SK-N-SH (cell line): ENCODE measurements at regions not wholly inside any gene's neighbourhood (a gene's known extent, or its start where the extent isn't known, plus 50 kb on each side); places are given as distances from the start of the nearest gene placed in this dataset.

Experiments used
- CTCF ChIA-PET: fragments of 300-600, 350-600 bp; formaldehyde crosslinking; extraction: SDS; loops from one replicate; lab custom pipeline; 2021; lab: Yijun Ruan, JAX
- POLR2A ChIA-PET: fragments of 350-600 bp; sonication (Branson Sonifier 250); formaldehyde crosslinking; extraction: SDS; loops from one replicate; lab custom pipeline; 2020; ENCODE audit warnings: antibody characterized with exemption, inconsistent platforms; lab: Yijun Ruan, JAX
- DNase-seq: peaks from one replicate; pipeline ENCODE4 v3.0.0; 2012
- H2AFZ ChIP-seq: fragments of 200-600 bp; sonication (generic); 2 replicates; pipeline ENCODE4 v1.8.1; 2016; ENCODE audit warnings: antibody characterized with exemption, mild to moderate bottlenecking, low read depth
- H3F3A ChIP-seq: fragments of 200-600 bp; sonication (generic); replicated peaks from 2 replicates; pipeline ENCODE3; 2016; ENCODE audit warnings: antibody characterized with exemption, mild to moderate bottlenecking; ENCODE audit not compliant: insufficient read depth
- H3K27ac ChIP-seq, 2 experiments: fragments of 200-500 bp in 1 of 2; fragments of 200-600 bp in 1 of 2; sonication (Bioruptor generic) in 1 of 2; sonication (generic), shearing (Covaris generic) in 1 of 2; 2 replicates each; pipeline versions ENCODE4 v1.5.1 to v1.6.1; 2014 to 2016; ENCODE audit warnings: low read depth in 2 of 2, inconsistent platforms in 1 of 2, low read length in 1 of 2, mild to moderate bottlenecking in 1 of 2, mixed read lengths in 1 of 2
- H3K27me3 ChIP-seq: fragments of 200-600 bp; sonication (generic), shearing (Covaris generic); 2 replicates; pipeline ENCODE4 v1.6.1; 2016; ENCODE audit warnings: mixed run types; ENCODE audit not compliant: insufficient read depth
- H3K36me3 ChIP-seq, 2 experiments: fragments of 200-500 bp in 1 of 2; fragments of 200-600 bp in 1 of 2; sonication (Bioruptor generic) in 1 of 2; sonication (generic) in 1 of 2; replicated peaks in 1 of 2; 2 replicates each; pipeline versions ENCODE3 to v1.5.1; 2014 to 2016; ENCODE audit warnings: low read length in 1 of 2, mild to moderate bottlenecking in 1 of 2; ENCODE audit not compliant: insufficient read depth in 2 of 2, control insufficient read depth in 1 of 2
- H3K4me1 ChIP-seq, 2 experiments: fragments of 200-500 bp in 1 of 2; fragments of 200-600 bp in 1 of 2; sonication (Bioruptor generic) in 1 of 2; sonication (generic), shearing (Covaris generic) in 1 of 2; 2 replicates each; pipeline versions ENCODE4 v1.5.1 to v1.6.1; 2014 to 2016; ENCODE audit warnings: low read depth in 1 of 2, low read length in 1 of 2, mixed run types in 1 of 2; ENCODE audit not compliant: insufficient read depth in 2 of 2, control insufficient read depth in 1 of 2
- H3K4me2 ChIP-seq: fragments of 200-600 bp; sonication (generic), shearing (Covaris generic); 2 replicates; pipeline ENCODE4 v1.6.1; 2017; ENCODE audit warnings: mixed run types
- H3K4me3 ChIP-seq, 2 experiments: fragments of 200-500 bp in 1 of 2; fragments of 200-600 bp in 1 of 2; sonication (Bioruptor generic) in 1 of 2; sonication (generic), shearing (Covaris generic) in 1 of 2; 2 replicates each; pipeline versions ENCODE4 v1.5.1 to v1.8.1; 2014 to 2016; ENCODE audit warnings: low read depth in 2 of 2, inconsistent platforms in 1 of 2, low read length in 1 of 2, mild to moderate bottlenecking in 1 of 2, mixed read lengths in 1 of 2, moderate library complexity in 1 of 2
- H3K79me2 ChIP-seq: fragments of 200-600 bp; sonication (generic); 2 replicates; pipeline ENCODE4 v1.8.1; 2017; ENCODE audit warnings: mild to moderate bottlenecking; ENCODE audit not compliant: insufficient read depth
- H3K9ac ChIP-seq: fragments of 200-600 bp; sonication (generic); 2 replicates; pipeline ENCODE4 v1.6.1; 2017; ENCODE audit warnings: mixed run types
- H3K9me2 ChIP-seq: fragments of 200-600 bp; sonication (generic); 2 replicates; pipeline ENCODE4 v1.6.1; 2017; ENCODE audit warnings: mixed run types
- H3K9me3 ChIP-seq: fragments of 200-600 bp; sonication (generic); 2 replicates; pipeline ENCODE4 v1.6.1; 2017; ENCODE audit warnings: mixed run types, mild to moderate bottlenecking, moderate library complexity
- H4K20me1 ChIP-seq: fragments of 200-600 bp; sonication (generic); 2 replicates; pipeline ENCODE4 v1.6.1; 2017; ENCODE audit warnings: mild to moderate bottlenecking, mixed run types; ENCODE audit not compliant: insufficient read depth
- CHD2 ChIP-seq: fragments of 150-350 bp; IDR thresholded peaks from 2 replicates; pipeline ENCODE4 v1.6.1; 2018; ENCODE audit warnings: low read length; ENCODE audit not compliant: partially characterized antibody
- CTCF ChIP-seq: fragments of 200-600 bp; sonication (generic); IDR thresholded peaks from 2 replicates; pipeline ENCODE4 v1.6.1; 2017; ENCODE audit warnings: antibody characterized with exemption, mild to moderate bottlenecking, moderate library complexity
- FOXM1 ChIP-seq: IDR thresholded peaks from 2 replicates; pipeline ENCODE4 v1.4.0; 2012; ENCODE audit warnings: low read depth, mild to moderate bottlenecking
- GABPA ChIP-seq: IDR thresholded peaks from 2 replicates; pipeline ENCODE4 v1.4.0; 2012; ENCODE audit warnings: low read depth, mild to moderate bottlenecking
- MAX ChIP-seq: IDR thresholded peaks from 2 replicates; pipeline ENCODE4 v1.4.0; 2012; ENCODE audit warnings: low read depth
- MXI1 ChIP-seq: IDR thresholded peaks from 2 replicates; pipeline ENCODE4 v1.6.1; 2012; ENCODE audit warnings: mild to moderate bottlenecking, low read depth, low read length, improper control_type of control experiment
- NFIC ChIP-seq: IDR thresholded peaks from 2 replicates; pipeline ENCODE4 v1.4.0; 2012; ENCODE audit warnings: borderline replicate concordance
- NRF1 ChIP-seq: IDR thresholded peaks from 2 replicates; pipeline ENCODE4 v1.6.1; 2012; ENCODE audit warnings: low read depth, mild to moderate bottlenecking, low read length
- PBX3 ChIP-seq: IDR thresholded peaks from 2 replicates; pipeline ENCODE4; 2012
- REST ChIP-seq: IDR thresholded peaks from 2 replicates; pipeline ENCODE4 v1.6.1; 2012; ENCODE audit warnings: mild to moderate bottlenecking, low read depth, low read length, moderate library complexity
- RFX5 ChIP-seq: IDR thresholded peaks from 2 replicates; pipeline ENCODE4 v1.6.1; 2012; ENCODE audit warnings: mild to moderate bottlenecking, improper control_type of control experiment, low read length
- SIN3A ChIP-seq: IDR thresholded peaks from 2 replicates; pipeline ENCODE4 v1.6.1; 2012; ENCODE audit warnings: low read depth, mild to moderate bottlenecking, low read length, moderate library complexity, borderline replicate concordance
- TCF12 ChIP-seq: IDR thresholded peaks from 2 replicates; pipeline ENCODE4 v1.4.0; 2012
- YY1 ChIP-seq: IDR thresholded peaks from 2 replicates; pipeline ENCODE4 v1.4.0; 2012; ENCODE audit warnings: low read depth, mild to moderate bottlenecking
- WGBS: methylation state at CpG from one replicate; pipeline ENCODE4 v1.1.6; 2017; ENCODE audit warnings: low lambda C conversion rate; 5-methylcytosine and 5-hydroxymethylcytosine counted together

- H2AFZ ChIP-seq = no peak overlapping the region; the same call in 1 of the 2 replicates
- H3K27me3 ChIP-seq = no peaks in the 10 kb centered on the region
- no peak overlapping the region for H3K9ac ChIP-seq
- no peaks in the 10 kb centered on the region for H3K36me3 ChIP-seq
- no peaks in the 10 kb centered on the region for H3K79me2 ChIP-seq
- no peaks in the 10 kb centered on the region for H3K9me2 ChIP-seq
- H3F3A ChIP-seq = no peaks in the 10 kb centered on the region
- no peaks in the 10 kb centered on the region for H4K20me1 ChIP-seq
- no peak overlapping the region for H3K4me3 ChIP-seq
- no peaks in the 10 kb centered on the region for H3K4me1 ChIP-seq
- no peaks in the 10 kb centered on the region for H3K9me3 ChIP-seq
- ChIA-PET CTCF (no interaction called here), POLR2A (no interaction called here)
- no peak for DNase-seq
- WGBS = 44% methylated on average over 2 of the region's 2 CpGs
- TF ChIP-seq FOXM1 (no peak), CTCF (no peak), REST (no peak), MAX (no peak), SIN3A (no peak), RFX5 (no peak), PBX3 (no peak), YY1 (no peak), CHD2 (no peak)
- no peak overlapping the region for H3K4me2 ChIP-seq
- H3K27ac ChIP-seq = no peak overlapping the region
These were observed 152.6 kb downstream of the MAGEB17 start for GRCh38 chrX:16319929-16320328.

GRCh38 chrX:16320765-16321355 is 153.6 kb downstream of the MAGEB17 start:
- Histone ChIP-seq H3K4me1 (no peaks in the 10 kb centered on the region), H3K36me3 (no peaks in the 10 kb centered on the region), H3K4me3 (no peak overlapping the region), H3K79me2 (no peaks in the 10 kb centered on the region), H3K4me2 (no peak overlapping the region), H3K9me2 (no peaks in the 10 kb centered on the region), H4K20me1 (no peaks in the 10 kb centered on the region), H3K9ac (no peak overlapping the region), H3F3A (no peaks in the 10 kb centered on the region), H3K27me3 (no peaks in the 10 kb centered on the region), H3K9me3 (no peaks in the 10 kb centered on the region), H3K27ac (peak overlapping the region in 1 of 2 experiments; percentile 38; a peak in 2 of 4 replicates), H2AFZ (no peak overlapping the region; the same call in 1 of the 2 replicates)
- ChIA-PET CTCF (no interaction called here), POLR2A (no interaction called here)
- WGBS = 15% methylated on average over 4 of the region's 4 CpGs
- DNase-seq = no peak
- no peak for TF ChIP-seq GABPA
- TF ChIP-seq TCF12 = no peak
- TF ChIP-seq REST = no peak
- TF ChIP-seq NFIC = no peak
- TF ChIP-seq NRF1 = no peak
- TF ChIP-seq MAX = no peak
- 0 out of 2 replicates have a peak, but pooled peaks have one; percentile 28 for TF ChIP-seq PBX3
- TF ChIP-seq MXI1 = no peak
